ENCODE measurements at regions not wholly inside any gene's neighbourhood (a gene's known extent, or its start where the extent isn't known, plus 50 kb on each side); places are given as distances from the start of the nearest gene placed in this dataset.

DNA sequence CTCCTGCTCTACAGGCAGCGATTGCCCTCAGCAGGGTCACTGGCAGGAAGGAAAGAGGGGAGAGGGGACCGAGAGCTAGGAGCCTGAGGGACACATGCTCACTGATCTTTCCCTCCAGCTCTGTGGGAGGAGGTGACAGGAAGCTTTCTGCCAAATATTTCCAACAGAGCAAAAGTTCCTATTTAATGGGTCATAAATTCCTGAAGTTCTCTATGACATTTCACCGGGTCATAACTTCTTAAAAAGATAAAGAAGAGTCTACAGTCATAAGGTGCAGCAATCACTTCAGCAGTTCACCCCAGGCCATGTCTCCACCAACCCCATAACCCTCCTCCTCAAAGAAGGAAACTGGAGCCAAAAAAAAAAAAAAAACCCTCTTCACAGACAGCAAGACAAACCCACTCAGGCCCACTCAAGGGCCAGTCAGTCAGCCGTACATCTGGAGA is 481.1 kb downstream of the NR2F1-AS1 start:
- DNase-seq (ENCODE audit: low read depth in 1 of 2, low spot score in 1 of 2): no peak
- no peak for TF ChIP-seq CTCF (IDR thresholded peaks at IDR 0.05; ENCODE audit: insufficient read depth, low read length)
- no peak for TF ChIP-seq GABPA (IDR thresholded peaks at IDR 0.05; ENCODE audit: low read depth)
- TF ChIP-seq, protein P1, sequence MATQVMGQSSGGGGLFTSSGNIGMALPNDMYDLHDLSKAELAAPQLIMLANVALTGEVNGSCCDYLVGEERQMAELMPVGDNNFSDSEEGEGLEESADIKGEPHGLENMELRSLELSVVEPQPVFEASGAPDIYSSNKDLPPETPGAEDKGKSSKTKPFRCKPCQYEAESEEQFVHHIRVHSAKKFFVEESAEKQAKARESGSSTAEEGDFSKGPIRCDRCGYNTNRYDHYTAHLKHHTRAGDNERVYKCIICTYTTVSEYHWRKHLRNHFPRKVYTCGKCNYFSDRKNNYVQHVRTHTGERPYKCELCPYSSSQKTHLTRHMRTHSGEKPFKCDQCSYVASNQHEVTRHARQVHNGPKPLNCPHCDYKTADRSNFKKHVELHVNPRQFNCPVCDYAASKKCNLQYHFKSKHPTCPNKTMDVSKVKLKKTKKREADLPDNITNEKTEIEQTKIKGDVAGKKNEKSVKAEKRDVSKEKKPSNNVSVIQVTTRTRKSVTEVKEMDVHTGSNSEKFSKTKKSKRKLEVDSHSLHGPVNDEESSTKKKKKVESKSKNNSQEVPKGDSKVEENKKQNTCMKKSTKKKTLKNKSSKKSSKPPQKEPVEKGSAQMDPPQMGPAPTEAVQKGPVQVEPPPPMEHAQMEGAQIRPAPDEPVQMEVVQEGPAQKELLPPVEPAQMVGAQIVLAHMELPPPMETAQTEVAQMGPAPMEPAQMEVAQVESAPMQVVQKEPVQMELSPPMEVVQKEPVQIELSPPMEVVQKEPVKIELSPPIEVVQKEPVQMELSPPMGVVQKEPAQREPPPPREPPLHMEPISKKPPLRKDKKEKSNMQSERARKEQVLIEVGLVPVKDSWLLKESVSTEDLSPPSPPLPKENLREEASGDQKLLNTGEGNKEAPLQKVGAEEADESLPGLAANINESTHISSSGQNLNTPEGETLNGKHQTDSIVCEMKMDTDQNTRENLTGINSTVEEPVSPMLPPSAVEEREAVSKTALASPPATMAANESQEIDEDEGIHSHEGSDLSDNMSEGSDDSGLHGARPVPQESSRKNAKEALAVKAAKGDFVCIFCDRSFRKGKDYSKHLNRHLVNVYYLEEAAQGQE (IDR thresholded peaks at IDR 0.05; ENCODE audit: insufficient replicate concordance, low read depth): no peak
- TF ChIP-seq SPI1 (IDR thresholded peaks at IDR 0.05; ENCODE audit: borderline replicate concordance, low read depth): no peak
- TF ChIP-seq POLR2AphosphoS5 (IDR thresholded peaks at IDR 0.05; ENCODE audit: low read depth): no peak
- no peaks in the 10 kb centered on the region for H3K27me3 ChIP-seq (ENCODE audit: insufficient read depth, poor library complexity, severe bottlenecking)
- H3K4me3 ChIP-seq (replicated peaks; ENCODE audit: insufficient read depth, low read length): no peak overlapping the region
- no peak overlapping the region for H3K27ac ChIP-seq (replicated peaks)

DNA sequence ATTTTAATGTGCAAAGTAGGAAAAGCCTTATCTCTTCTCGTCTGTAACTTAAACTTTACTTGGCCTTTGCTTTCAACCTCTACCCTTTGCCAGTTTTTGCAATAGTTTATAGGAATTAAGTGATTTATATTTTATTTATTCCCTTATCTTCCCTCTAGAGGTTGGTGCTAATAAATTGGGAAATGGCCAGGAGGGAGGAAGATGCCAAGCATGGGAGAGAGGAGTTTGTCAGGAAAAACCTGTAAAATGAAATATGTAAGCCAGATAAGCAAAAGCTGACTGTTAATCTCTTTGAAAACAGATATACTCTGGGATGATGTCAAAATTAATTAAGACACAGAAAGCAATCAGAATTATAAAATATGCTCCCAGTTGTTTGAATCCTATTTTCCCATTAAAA is 484.5 kb downstream of the NR2F1-AS1 start:
- no peak overlapping the region for H3K4me3 ChIP-seq (replicated peaks; ENCODE audit: insufficient read depth, low read length)
- TF ChIP-seq GABPA (IDR thresholded peaks at IDR 0.05; ENCODE audit: low read depth): no peak
- TF ChIP-seq POLR2AphosphoS5 (IDR thresholded peaks at IDR 0.05; ENCODE audit: low read depth): no peak
- TF ChIP-seq, protein P1 (IDR thresholded peaks at IDR 0.05; ENCODE audit: insufficient replicate concordance, low read depth): no peak
- no peak for DNase-seq (ENCODE audit: low read depth in 1 of 2, low spot score in 1 of 2)
- H3K27me3 ChIP-seq (ENCODE audit: insufficient read depth, poor library complexity, severe bottlenecking): no peaks in the 10 kb centered on the region
- H3K27ac ChIP-seq (replicated peaks): no peak overlapping the region

GRCh38 chr5:93092349-93093105 is 488.5 kb downstream of the NR2F1-AS1 start:
- Histone ChIP-seq H3K27ac (replicated peaks) (no peak overlapping the region), H3K27me3 (ENCODE audit: insufficient read depth, poor library complexity, severe bottlenecking) (no peaks in the 10 kb centered on the region), H3K4me3 (replicated peaks; ENCODE audit: insufficient read depth, low read length) (no peak overlapping the region)
- TF ChIP-seq GABPA (IDR thresholded peaks at IDR 0.05; ENCODE audit: low read depth): no peak
- TF ChIP-seq, protein P1 (IDR thresholded peaks at IDR 0.05; ENCODE audit: insufficient replicate concordance, low read depth): no peak
- no peak for TF ChIP-seq SPI1 (IDR thresholded peaks at IDR 0.05; ENCODE audit: borderline replicate concordance, low read depth)
- no peak for TF ChIP-seq CTCF (IDR thresholded peaks at IDR 0.05; ENCODE audit: insufficient read depth, low read length)
- no peak for TF ChIP-seq POLR2AphosphoS5 (IDR thresholded peaks at IDR 0.05; ENCODE audit: low read depth)
- DNase-seq (ENCODE audit: low read depth in 1 of 2, low spot score in 1 of 2): no peak

All from HL-60 (cell line).